ENCODE measurements at regions not wholly inside any gene's neighbourhood (a gene's known extent, or its start where the extent isn't known, plus 50 kb on each side); places are given as distances from the start of the nearest gene placed in this dataset.

- Histone ChIP-seq H3K27me3 (peaks cover 0 to 5% of the 10 kb centered on the region in 2 donors), H3K4me3 (no peak overlapping the region), H3K36me3 (no peaks in the 10 kb centered on the region), H3K4me1 (no peaks in the 10 kb centered on the region), H3K9me3 (peaks cover 0 to 6% of the 10 kb centered on the region in 2 donors), H3K27ac (no peak overlapping the region)
- intact Hi-C loops (cut with DNase I; ENCODE audit: low total_unique reads) = no loop called here
- TF ChIP-seq POLR2AphosphoS5 (IDR thresholded peaks at IDR 0.05) (no peak), POLR2A (IDR thresholded peaks at IDR 0.05) (no peak), CTCF (IDR thresholded peaks at IDR 0.05) (no peak)
- no peak for DNase-seq (ENCODE audit: low spot score in 2 of 2)
Observed at GRCh38 chr10:2122431-2123124, 385.3 kb upstream of the ADARB2 start.

GRCh38 chr10:2121929-2122328 is 384.6 kb upstream of the ADARB2 start:
- Histone ChIP-seq H3K27ac (no peak overlapping the region), H3K36me3 (no peaks in the 10 kb centered on the region), H3K27me3 (peaks cover 0 to under 1% of the 10 kb centered on the region in 2 donors), H3K4me1 (no peaks in the 10 kb centered on the region), H3K9me3 (peaks cover 2 to 12% of the 10 kb centered on the region in 2 donors), H3K4me3 (no peak overlapping the region)
- no peak for DNase-seq (ENCODE audit: low spot score in 2 of 2)
- intact Hi-C loops (cut with DNase I; ENCODE audit: low total_unique reads) = no loop called here
- TF ChIP-seq CTCF (IDR thresholded peaks at IDR 0.05) = no peak
- no peak for TF ChIP-seq POLR2AphosphoS5 (IDR thresholded peaks at IDR 0.05)
- no peak for TF ChIP-seq POLR2A (IDR thresholded peaks at IDR 0.05)

GRCh38 chr10:2121315-2121714 is 384.0 kb upstream of the ADARB2 start:
- DNase-seq (ENCODE audit: low spot score in 2 of 2) = no peak
- H3K27me3 ChIP-seq = no peaks in the 10 kb centered on the region
- no peaks in the 10 kb centered on the region for H3K36me3 ChIP-seq
- peaks cover 3 to 16% of the 10 kb centered on the region in 2 donors for H3K9me3 ChIP-seq
- H3K27ac ChIP-seq = no peak overlapping the region
- H3K4me3 ChIP-seq = no peak overlapping the region
- TF ChIP-seq POLR2AphosphoS5 (IDR thresholded peaks at IDR 0.05) = no peak
- intact Hi-C loops (cut with DNase I; ENCODE audit: low total_unique reads) = no loop called here
- H3K4me1 ChIP-seq = no peaks in the 10 kb centered on the region

GRCh38 chr10:2120746-2121145 is 383.4 kb upstream of the ADARB2 start:
- no peak for DNase-seq (ENCODE audit: low spot score in 2 of 2)
- intact Hi-C loops (cut with DNase I; ENCODE audit: low total_unique reads) = no loop called here
- no peak overlapping the region for H3K27ac ChIP-seq
- H3K9me3 ChIP-seq = peaks cover 3 to 16% of the 10 kb centered on the region in 2 donors
- TF ChIP-seq POLR2A (IDR thresholded peaks at IDR 0.05) (no peak), POLR2AphosphoS5 (IDR thresholded peaks at IDR 0.05) (no peak), CTCF (IDR thresholded peaks at IDR 0.05) (no peak)
- H3K36me3 ChIP-seq = no peaks in the 10 kb centered on the region
- no peaks in the 10 kb centered on the region for H3K4me1 ChIP-seq
- no peak overlapping the region for H3K4me3 ChIP-seq
- H3K27me3 ChIP-seq = no peaks in the 10 kb centered on the region

- TF ChIP-seq POLR2AphosphoS5 (IDR thresholded peaks at IDR 0.05) (no peak), CTCF (IDR thresholded peaks at IDR 0.05) (no peak), POLR2A (IDR thresholded peaks at IDR 0.05) (no peak)
- intact Hi-C loops (cut with DNase I; ENCODE audit: low total_unique reads) = no loop called here
- Histone ChIP-seq H3K27ac (no peak overlapping the region), H3K4me1 (no peaks in the 10 kb centered on the region), H3K4me3 (no peak overlapping the region), H3K9me3 (peaks cover 3 to 16% of the 10 kb centered on the region in 2 donors), H3K27me3 (no peaks in the 10 kb centered on the region), H3K36me3 (no peaks in the 10 kb centered on the region)
- no peak for DNase-seq (ENCODE audit: low spot score in 2 of 2)
Observed at GRCh38 chr10:2119316-2119715, 382.0 kb upstream of the ADARB2 start.
